Upper lobe of left lung (tissue), 6 donors: ENCODE measurements at regions not wholly inside any gene's neighbourhood (a gene's known extent, or its start where the extent isn't known, plus 50 kb on each side); places are given as distances from the start of the nearest gene placed in this dataset.

Source experiments
- ATAC-seq, 2 donors: fragments of 200-7000 bp; cut with Tn5 transposase; one replicate each; pipeline ENCODE4 v1.9.1; 2022; ENCODE audit warnings: mild to moderate bottlenecking in 2 of 2, moderate library complexity in 2 of 2; ENCODE audit not compliant: low FRiP score in 2 of 2
- DNase-seq, 2 donors: peaks; one replicate each; pipeline ENCODE4 v3.0.0-alpha.2; 2019 to 2020
- H3K27ac ChIP-seq, 4 donors: fragments of 200-600 bp; sonication (generic); one replicate each; pipeline ENCODE4 v1.5.1; 2016 to 2019
- H3K27me3 ChIP-seq, 4 donors: fragments of 200-600 bp; sonication (generic); one replicate each; pipeline ENCODE4 v1.5.1; 2017 to 2019
- H3K36me3 ChIP-seq, 4 donors: fragments of 200-600 bp; sonication (generic); one replicate each; pipeline ENCODE4 v1.5.1; 2016 to 2019
- H3K4me1 ChIP-seq, 4 donors: fragments of 200-600 bp; sonication (generic); one replicate each; pipeline ENCODE4 v1.5.1; 2018 to 2019
- H3K4me3 ChIP-seq, 4 donors: fragments of 200-600 bp; sonication (generic); one replicate each; pipeline ENCODE4 v1.5.1; 2017 to 2019; ENCODE audit warnings: mild to moderate bottlenecking in 2 of 4, moderate library complexity in 1 of 4
- H3K9me3 ChIP-seq, 4 donors: fragments of 200-600 bp; sonication (generic); one replicate each; pipeline ENCODE4 v1.5.1; 2018 to 2019
- CTCF ChIP-seq, 6 experiments: fragments of 450-650 bp in 4 of 6; fragments of 200-600 bp in 2 of 6; sonication (generic) in 2 of 6; IDR thresholded peaks; one replicate each; pipeline ENCODE4 v1.5.1; 2016 to 2019; ENCODE audit warnings: antibody characterized with exemption in 6 of 6
- EP300 ChIP-seq, 4 donors: sonication (generic); formaldehyde crosslinking; IDR thresholded peaks; one replicate each; pipeline ENCODE4 v1.5.1; 2017; ENCODE audit warnings: antibody characterized with exemption in 4 of 4, control low read depth in 2 of 4
- POLR2A ChIP-seq, 4 donors: fragments of 450-650 bp; IDR thresholded peaks; one replicate each; pipeline ENCODE4 v1.5.1; 2016 to 2017; ENCODE audit warnings: antibody characterized with exemption in 4 of 4, mild to moderate bottlenecking in 2 of 4
- POLR2AphosphoS5 ChIP-seq, 2 donors: sonication (generic); formaldehyde crosslinking; IDR thresholded peaks; one replicate each; pipeline ENCODE4 v1.5.1; 2017; ENCODE audit warnings: antibody characterized with exemption in 2 of 2
- WGBS, 2 donors: methylation state at CpG; one replicate each; pipeline ENCODE4 v1.1.5; 2017 to 2018; 5-methylcytosine and 5-hydroxymethylcytosine counted together
- donor health status: DM: no; HTN: no; CAD: no; lungs with moderate emphysema.
- donor health status: DM: no; HTN: yes; CAD: no; lungs with severe emphysema.

DNA sequence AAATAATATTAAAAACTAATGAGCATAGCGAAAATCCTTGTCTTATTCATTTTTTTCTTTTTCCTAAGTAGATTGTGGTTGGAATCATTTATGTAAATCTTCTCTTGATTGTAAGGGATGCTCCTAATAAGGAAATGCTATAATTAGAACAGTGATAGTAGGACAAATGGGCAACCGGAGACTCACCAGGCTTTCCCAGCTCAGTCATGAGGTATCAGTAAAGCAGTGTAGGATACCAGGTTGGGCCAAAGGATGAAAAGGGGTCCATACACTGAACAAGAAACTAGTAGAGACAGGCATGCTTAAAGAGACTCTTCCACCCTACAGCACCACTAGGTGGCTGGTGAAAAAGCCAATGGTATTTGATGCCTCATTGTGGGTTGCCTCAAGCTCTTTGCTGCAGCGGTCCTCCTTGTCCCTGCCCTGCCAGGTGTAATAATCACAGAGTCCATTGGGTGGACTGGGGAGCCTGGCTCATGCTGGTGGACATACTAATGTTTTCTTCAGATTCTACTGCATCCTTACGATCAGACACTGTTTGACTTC is 71.4 kb upstream of the FAM98A start:
- TF ChIP-seq CTCF (IDR thresholded peaks at IDR 0.05) (no peak), EP300 (IDR thresholded peaks at IDR 0.05) (no peak), POLR2AphosphoS5 (IDR thresholded peaks at IDR 0.05) (no peak), POLR2A (IDR thresholded peaks at IDR 0.05) (no peak)
- WGBS, 2 donors = 85 to 90% methylated on average over 4 of the region's 4 CpGs
- Histone ChIP-seq H3K36me3 (no peaks in the 10 kb centered on the region), H3K4me1 (no peaks in the 10 kb centered on the region), H3K9me3 (no peaks in the 10 kb centered on the region), H3K27me3 (no peaks in the 10 kb centered on the region), H3K27ac (no peak overlapping the region), H3K4me3 (no peak overlapping the region)
- no peak for ATAC-seq
- DNase-seq = no peak

DNA sequence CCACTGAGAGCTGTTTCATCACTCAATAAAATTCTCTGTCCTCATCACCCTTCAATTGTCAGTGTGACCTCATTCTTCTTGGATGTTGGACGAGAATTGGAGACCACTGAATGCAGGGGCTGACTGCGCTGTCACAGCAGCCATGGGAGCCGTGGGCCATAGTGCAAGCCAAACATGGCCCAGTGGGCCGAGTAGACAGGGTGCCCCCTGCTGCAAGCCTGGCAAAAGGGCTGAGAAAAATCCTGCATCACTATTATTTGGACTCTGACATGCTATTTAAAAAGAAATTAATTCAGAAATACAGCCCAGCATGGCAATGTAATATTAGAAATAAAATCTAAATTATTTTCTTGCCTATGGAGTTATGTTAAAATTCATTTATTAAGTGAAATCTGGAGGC is 67.8 kb upstream of the FAM98A start:
- Histone ChIP-seq H3K27me3 (no peaks in the 10 kb centered on the region), H3K36me3 (no peaks in the 10 kb centered on the region), H3K4me1 (no peaks in the 10 kb centered on the region), H3K4me3 (no peak overlapping the region), H3K9me3 (peaks cover 0 to 8% (median 0%) of the 10 kb centered on the region in 4 donors), H3K27ac (no peak overlapping the region)
- 55 to 77% methylated on average over 2 to 4 of the region's 4 CpGs for WGBS, 2 donors
- no peak for ATAC-seq
- no peak for TF ChIP-seq EP300 (IDR thresholded peaks at IDR 0.05)
- TF ChIP-seq CTCF (IDR thresholded peaks at IDR 0.05) = no peak
- TF ChIP-seq POLR2A (IDR thresholded peaks at IDR 0.05) = no peak
- TF ChIP-seq POLR2AphosphoS5 (IDR thresholded peaks at IDR 0.05) = no peak
- DNase-seq = no peak

DNA sequence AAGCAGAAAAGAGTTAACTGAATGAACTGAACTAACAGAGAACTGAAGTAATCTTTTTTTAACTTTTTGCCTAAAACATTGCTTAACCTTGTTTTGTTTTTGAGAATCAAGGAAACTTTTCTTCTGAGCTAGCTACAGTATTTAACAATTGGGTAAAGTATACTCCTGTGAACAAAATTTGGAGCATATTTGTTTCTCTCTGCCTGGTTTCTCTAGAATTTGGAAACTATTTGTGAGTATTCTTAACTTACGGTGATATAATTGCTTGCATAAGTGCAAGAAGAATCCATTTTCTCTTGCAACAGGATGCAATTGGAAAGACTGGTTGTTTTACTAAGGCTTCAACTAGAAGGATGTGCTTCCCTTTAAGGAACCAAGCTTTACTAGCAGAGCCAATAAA is 65.9 kb upstream of the FAM98A start:
- Histone ChIP-seq H3K27ac (no peak overlapping the region), H3K36me3 (no peaks in the 10 kb centered on the region), H3K4me3 (no peak overlapping the region), H3K4me1 (no peaks in the 10 kb centered on the region), H3K9me3 (peaks cover 0 to 8% (median 0%) of the 10 kb centered on the region in 4 donors), H3K27me3 (no peaks in the 10 kb centered on the region)
- 91 to 100% methylated on average over 1 of the region's 1 CpG for WGBS, 2 donors
- ATAC-seq = no peak
- no peak for DNase-seq
- TF ChIP-seq POLR2AphosphoS5 (IDR thresholded peaks at IDR 0.05) (no peak), CTCF (IDR thresholded peaks at IDR 0.05) (no peak), EP300 (IDR thresholded peaks at IDR 0.05) (no peak), POLR2A (IDR thresholded peaks at IDR 0.05) (no peak)

DNA sequence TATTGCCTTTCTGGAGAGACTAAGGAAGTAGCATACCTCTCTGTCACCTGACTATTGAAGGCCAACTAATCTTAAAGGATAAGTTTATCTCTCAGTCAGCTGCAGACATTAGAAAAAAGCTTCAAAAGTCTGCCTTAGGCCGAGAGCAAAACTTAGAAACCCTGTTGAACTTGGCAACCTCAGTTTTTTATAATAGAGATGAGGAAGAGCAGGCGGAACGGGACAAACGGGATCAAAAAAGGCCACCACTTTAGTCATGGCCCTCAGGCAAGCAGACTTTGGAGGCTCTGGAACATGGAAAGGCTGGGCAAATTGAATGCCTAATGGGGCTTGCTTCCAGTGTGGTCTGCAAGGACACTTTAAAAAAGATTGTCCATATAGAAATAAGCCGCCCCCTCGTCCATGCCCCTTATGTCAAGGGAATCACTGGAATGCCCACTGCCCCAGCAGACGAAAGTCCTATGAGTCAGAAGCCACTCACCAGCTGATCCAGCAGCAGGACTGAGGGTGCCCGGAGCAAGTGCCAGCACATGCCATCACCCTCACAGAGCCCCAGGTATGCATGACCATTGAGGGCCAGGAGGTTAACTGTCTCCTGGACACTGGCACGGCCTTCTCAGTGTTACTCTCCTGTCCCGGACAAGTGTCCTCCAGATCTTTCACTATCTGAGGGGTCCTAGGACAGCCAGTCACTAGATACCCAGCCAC is 61.5 kb upstream of the FAM98A start:
- H3K4me1 ChIP-seq = no peaks in the 10 kb centered on the region
- TF ChIP-seq POLR2A (IDR thresholded peaks at IDR 0.05) = no peak
- TF ChIP-seq POLR2AphosphoS5 (IDR thresholded peaks at IDR 0.05) = no peak
- TF ChIP-seq CTCF (IDR thresholded peaks at IDR 0.05) = no peak
- no peak for TF ChIP-seq EP300 (IDR thresholded peaks at IDR 0.05)
- DNase-seq (no peak), ATAC-seq (no peak)
- H3K27me3 ChIP-seq = no peaks in the 10 kb centered on the region
- no peak overlapping the region for H3K4me3 ChIP-seq
- no peak overlapping the region for H3K27ac ChIP-seq
- peaks cover 0 to 8% (median 0%) of the 10 kb centered on the region in 4 donors for H3K9me3 ChIP-seq
- no peaks in the 10 kb centered on the region for H3K36me3 ChIP-seq
- 83 to 87% methylated on average over 6 to 9 of the region's 10 CpGs for WGBS, 2 donors
